ENCODE measurements at regions not wholly inside any gene's neighbourhood (a gene's known extent, or its start where the extent isn't known, plus 50 kb on each side); places are given as distances from the start of the nearest gene placed in this dataset.
"Not testable (repeated sequence)": the region's sequence is repeated elsewhere in the genome, so short reads cannot be mapped to it uniquely, and the experiment has no call there.

GRCh38 chr7:65651174-65651573 lies 221.7 kb upstream of the VKORC1L1 start:
- not testable (repeated sequence) for TF ChIP-seq POLR2A, POLR2AphosphoS5 (IDR thresholded peaks at IDR 0.05; ENCODE audit: low read depth, low read length)
